ENCODE measurements at regions not wholly inside any gene's neighbourhood (a gene's known extent, or its start where the extent isn't known, plus 50 kb on each side); places are given as distances from the start of the nearest gene placed in this dataset.

GRCh38 chr6:23562554-23562953 lies 563.5 kb upstream of the NRSN1 start:
- no peaks in the 10 kb centered on the region for H3K27me3 ChIP-seq (ENCODE audit: insufficient read depth, low read depth)
- intact Hi-C loops (cut with micrococcal nuclease; ENCODE audit: unreplicated experiment), result no loop called here
- H4K20me1 ChIP-seq (ENCODE audit: insufficient read depth), result no peaks in the 10 kb centered on the region
- DNase-seq, result no peak
- H3K79me2 ChIP-seq (ENCODE audit: low read depth), result no peaks in the 10 kb centered on the region
- no peak overlapping the region for H3K4me2 ChIP-seq
- H3K36me3 ChIP-seq (ENCODE audit: low read depth), result no peaks in the 10 kb centered on the region
- no peaks in the 10 kb centered on the region for H3F3A ChIP-seq (ENCODE audit: insufficient read depth, low read depth)
- no peaks in the 10 kb centered on the region for H3K9me2 ChIP-seq (ENCODE audit: insufficient read depth)
- ChIA-PET POLR2A (ENCODE audit: unreplicated experiment) (no interaction called here), CTCF (no interaction called here)
- no TSS peak for BruUV-seq (replicated peaks)
- TF ChIP-seq CTCF (conservative IDR thresholded peaks at IDR 0.05), result no peak
- no peak for TF ChIP-seq EZH2 (IDR thresholded peaks at IDR 0.05; ENCODE audit: low read depth)
- H3K4me3 ChIP-seq, result no peak overlapping the region
- no peak overlapping the region for H2AFZ ChIP-seq
- no peak overlapping the region for H3K27ac ChIP-seq
- H3K4me1 ChIP-seq (replicated peaks; ENCODE audit: insufficient read depth), result no peaks in the 10 kb centered on the region
- no peaks in the 10 kb centered on the region for H3K9me3 ChIP-seq (ENCODE audit: insufficient read depth, low read depth)

- Histone ChIP-seq H3K4me2 (no peak overlapping the region), H3K36me3 (ENCODE audit: low read depth) (no peaks in the 10 kb centered on the region), H3F3A (ENCODE audit: insufficient read depth, low read depth) (no peaks in the 10 kb centered on the region), H3K4me3 (no peak overlapping the region), H3K79me2 (ENCODE audit: low read depth) (no peaks in the 10 kb centered on the region), H2AFZ (no peak overlapping the region), H3K4me1 (replicated peaks; ENCODE audit: insufficient read depth) (no peaks in the 10 kb centered on the region), H3K9me3 (ENCODE audit: insufficient read depth, low read depth) (no peaks in the 10 kb centered on the region), H3K9me2 (ENCODE audit: insufficient read depth) (no peaks in the 10 kb centered on the region), H4K20me1 (ENCODE audit: insufficient read depth) (no peaks in the 10 kb centered on the region), H3K27me3 (ENCODE audit: insufficient read depth, low read depth) (no peaks in the 10 kb centered on the region), H3K27ac (no peak overlapping the region)
- ChIA-PET POLR2A (ENCODE audit: unreplicated experiment) (no interaction called here), CTCF (no interaction called here)
- no peak for TF ChIP-seq EZH2 (IDR thresholded peaks at IDR 0.05; ENCODE audit: low read depth)
- no peak for TF ChIP-seq CTCF (conservative IDR thresholded peaks at IDR 0.05)
- no peak for DNase-seq
- no TSS peak for BruUV-seq (replicated peaks)
- intact Hi-C loops (cut with micrococcal nuclease; ENCODE audit: unreplicated experiment), result no loop called here
Measured at GRCh38 chr6:23563323-23563722, 562.7 kb upstream of the NRSN1 start.

GRCh38 chr6:23566418-23566817 lies 559.6 kb upstream of the NRSN1 start:
- ChIA-PET POLR2A (ENCODE audit: unreplicated experiment) (no interaction called here), CTCF (no interaction called here)
- intact Hi-C loops (cut with micrococcal nuclease; ENCODE audit: unreplicated experiment), result no loop called here
- no peaks in the 10 kb centered on the region for H3F3A ChIP-seq (ENCODE audit: insufficient read depth, low read depth)
- H3K9me2 ChIP-seq (ENCODE audit: insufficient read depth), result no peaks in the 10 kb centered on the region
- no peaks in the 10 kb centered on the region for H3K4me1 ChIP-seq (replicated peaks; ENCODE audit: insufficient read depth)
- no TSS peak for BruUV-seq (replicated peaks)
- no peaks in the 10 kb centered on the region for H3K36me3 ChIP-seq (ENCODE audit: low read depth)
- H2AFZ ChIP-seq, result no peak overlapping the region
- H3K4me2 ChIP-seq, result no peak overlapping the region
- no peaks in the 10 kb centered on the region for H3K79me2 ChIP-seq (ENCODE audit: low read depth)
- TF ChIP-seq CTCF (conservative IDR thresholded peaks at IDR 0.05), result no peak
- TF ChIP-seq EZH2 (IDR thresholded peaks at IDR 0.05; ENCODE audit: low read depth), result no peak
- 0 out of 2 replicates have a peak, but pooled peaks cover 4% of the 10 kb centered on the region for H3K9me3 ChIP-seq (ENCODE audit: insufficient read depth, low read depth)
- H3K27ac ChIP-seq, result no peak overlapping the region
- no peaks in the 10 kb centered on the region for H4K20me1 ChIP-seq (ENCODE audit: insufficient read depth)
- no peak overlapping the region for H3K4me3 ChIP-seq
- H3K27me3 ChIP-seq (ENCODE audit: insufficient read depth, low read depth), result no peaks in the 10 kb centered on the region
- DNase-seq, result no peak
